OCI-LY3 (cell line): ENCODE measurements at regions not wholly inside any gene's neighbourhood (a gene's known extent, or its start where the extent isn't known, plus 50 kb on each side); places are given as distances from the start of the nearest gene placed in this dataset.

Experiments used
- CTCF ChIP-seq: fragments of 200-600, 300-600 bp; sonication (generic); IDR thresholded peaks from 2 replicates; pipeline ENCODE4 v1.5.1; 2014; ENCODE audit warnings: antibody characterized with exemption, low read length, low read depth
- EZH2phosphoT487 ChIP-seq: fragments of 200-600 bp; shearing (Covaris generic); IDR thresholded peaks from 2 replicates; pipeline ENCODE4 v1.6.1; 2018; ENCODE audit warnings: antibody characterized with exemption, mixed run types, low read depth

GRCh38 chr10:10132009-10132408 lies 885.7 kb upstream of the CELF2 start:
- TF ChIP-seq CTCF: no peak
- TF ChIP-seq EZH2phosphoT487: no peak
